Pons (tissue), 1 donor: ENCODE measurements at regions not wholly inside any gene's neighbourhood (a gene's known extent, or its start where the extent isn't known, plus 50 kb on each side); places are given as distances from the start of the nearest gene placed in this dataset.

Experiments
- DNase-seq: peaks from one replicate; pipeline ENCODE4 v3.0.0-alpha.2; 2016; ENCODE audit warnings: low spot score

- no peak for DNase-seq
Measured at GRCh38 chr7:16232273-16232672, 189.1 kb downstream of the CRPPA start.

GRCh38 chr7:16223963-16224707, 197.2 kb downstream of the CRPPA start:
- no peak for DNase-seq

DNA sequence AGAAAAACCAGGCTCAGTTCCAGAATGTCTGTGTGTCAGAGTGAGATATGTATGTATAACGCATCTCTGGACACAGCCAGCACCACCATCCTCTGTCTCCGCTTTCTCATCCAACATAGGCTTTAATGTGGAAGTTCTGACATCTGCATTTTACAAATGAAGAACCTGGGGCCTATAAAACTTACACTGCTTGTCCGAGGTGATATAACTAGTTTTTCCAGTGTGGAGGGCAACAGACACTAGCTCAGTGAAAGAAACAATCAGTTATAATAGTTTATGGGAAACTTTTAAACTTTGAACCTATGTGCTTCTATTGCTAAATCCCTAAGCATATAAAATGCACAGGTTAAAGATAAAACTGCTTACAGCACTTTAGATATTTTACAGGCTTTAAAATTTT, 208.7 kb downstream of the CRPPA start:
- DNase-seq = no peak

GRCh38 chr7:16212032-16212431, 209.3 kb downstream of the CRPPA start:
- DNase-seq = no peak

DNA sequence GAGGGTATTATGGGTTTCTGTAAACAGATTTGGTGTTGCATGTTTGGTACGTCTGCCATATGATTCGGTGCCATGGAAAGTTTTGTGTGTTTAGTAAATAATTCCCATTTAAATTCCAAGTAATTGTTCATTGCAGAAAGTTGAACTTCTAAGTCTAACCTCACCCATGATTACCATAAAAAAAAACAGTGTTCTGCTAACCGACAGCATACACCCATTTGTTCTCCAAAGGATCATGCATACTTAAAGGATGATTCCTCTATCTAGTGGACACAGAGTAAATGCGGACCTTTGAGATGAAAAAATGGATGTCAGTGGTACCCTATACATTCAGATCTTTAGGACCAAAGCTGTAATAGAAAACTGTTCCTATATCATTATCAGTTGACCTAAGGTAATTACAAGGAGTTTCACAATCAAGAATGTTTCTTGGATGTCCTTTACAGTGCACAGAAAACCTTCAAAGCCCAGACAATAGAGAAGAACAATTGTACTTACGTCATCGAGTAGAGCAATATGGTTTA, 209.9 kb downstream of the CRPPA start:
- no peak for DNase-seq

GRCh38 chr7:16210171-16210570, 211.2 kb downstream of the CRPPA start:
- no peak for DNase-seq

GRCh38 chr7:16207321-16207720, 214.0 kb downstream of the CRPPA start:
- DNase-seq = no peak

- DNase-seq = no peak
Measured at GRCh38 chr7:16205466-16205865, 215.9 kb downstream of the CRPPA start.

DNA sequence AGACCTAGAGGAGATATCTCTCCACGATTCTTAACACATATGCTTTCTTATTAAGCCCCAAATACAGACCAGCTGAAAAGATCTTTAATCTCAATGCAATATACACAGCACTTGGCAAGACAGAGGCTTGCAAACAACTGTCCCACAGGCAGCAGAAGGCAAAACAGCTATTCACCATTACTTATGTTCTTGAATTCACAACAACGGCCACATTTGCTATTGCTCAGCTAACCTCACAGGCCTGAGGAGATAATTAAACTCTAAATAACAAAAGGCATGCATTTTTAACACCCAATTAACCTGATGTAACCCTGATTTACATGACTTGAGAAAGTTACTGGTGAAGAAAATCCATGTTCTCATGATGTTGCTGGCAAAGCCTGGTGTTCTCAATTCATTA, 216.4 kb downstream of the CRPPA start:
- DNase-seq = no peak

DNA sequence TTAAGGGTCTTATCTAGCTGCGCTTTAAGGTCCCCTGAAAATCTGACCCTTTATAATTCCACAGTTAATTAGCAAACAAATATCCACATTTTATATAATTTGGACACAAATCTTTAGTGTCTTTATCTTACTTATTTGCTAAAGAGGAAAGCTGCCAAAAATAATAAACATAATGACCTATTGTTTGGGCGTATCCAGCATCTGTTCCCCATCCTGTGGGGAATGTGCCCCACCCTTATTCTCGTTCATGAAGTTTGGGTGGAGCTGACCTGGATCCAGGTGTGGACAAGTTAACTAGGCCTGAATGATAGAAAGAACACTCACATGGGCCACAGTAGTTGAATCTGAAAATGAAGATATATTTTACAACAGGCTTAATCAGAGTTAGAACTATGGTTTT, 218.3 kb downstream of the CRPPA start:
- DNase-seq = no peak

GRCh38 chr7:16202303-16202702, 219.0 kb downstream of the CRPPA start:
- no peak for DNase-seq

DNA sequence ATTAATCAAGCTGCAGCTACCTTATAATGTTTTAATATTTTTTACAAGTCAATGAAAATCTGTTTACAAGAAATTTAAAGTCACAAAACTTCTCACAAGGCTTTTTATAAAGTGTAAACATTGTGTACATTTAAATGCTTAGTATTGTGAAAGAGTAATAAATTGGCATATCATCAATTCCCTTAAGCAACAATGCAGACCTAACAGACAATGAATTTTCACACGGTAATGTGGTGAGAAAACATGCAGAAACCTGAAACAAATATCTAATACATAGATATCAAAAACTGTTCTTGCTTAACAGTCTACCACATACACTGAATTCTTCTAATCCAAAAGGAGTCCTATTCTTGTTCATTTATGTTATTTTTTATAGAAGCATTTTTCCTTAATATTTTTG, 220.7 kb downstream of the CRPPA start:
- DNase-seq = no peak

- DNase-seq = no peak
Measured at GRCh38 chr7:16193631-16194030, 227.7 kb downstream of the CRPPA start.

- no peak for DNase-seq
Measured at GRCh38 chr7:16189026-16189715, 232.2 kb downstream of the CRPPA start.

GRCh38 chr7:16187131-16187530, 234.2 kb downstream of the CRPPA start:
- no peak for DNase-seq

GRCh38 chr7:16178585-16178984, 242.8 kb downstream of the CRPPA start:
- DNase-seq = no peak

DNA sequence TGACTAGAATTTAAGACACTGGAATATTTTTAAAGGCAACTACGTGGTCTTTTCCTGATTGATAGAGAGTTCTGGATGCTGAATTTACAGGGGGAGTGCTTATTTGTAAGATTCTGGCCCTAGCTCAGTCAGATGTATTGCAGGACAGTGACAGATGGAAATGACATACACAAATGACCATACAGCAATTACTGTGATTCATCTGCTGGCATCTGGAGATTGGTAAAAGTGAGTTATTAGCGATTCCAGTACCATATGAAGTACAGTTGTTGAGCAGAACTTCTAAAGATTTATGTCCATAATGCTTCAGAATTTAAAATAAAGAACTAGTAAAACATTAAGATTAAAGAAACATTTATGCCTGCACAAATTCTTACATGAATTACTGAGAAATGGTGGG, 243.2 kb downstream of the CRPPA start:
- no peak for DNase-seq

GRCh38 chr7:16174253-16174652, 247.1 kb downstream of the CRPPA start:
- no peak for DNase-seq

DNA sequence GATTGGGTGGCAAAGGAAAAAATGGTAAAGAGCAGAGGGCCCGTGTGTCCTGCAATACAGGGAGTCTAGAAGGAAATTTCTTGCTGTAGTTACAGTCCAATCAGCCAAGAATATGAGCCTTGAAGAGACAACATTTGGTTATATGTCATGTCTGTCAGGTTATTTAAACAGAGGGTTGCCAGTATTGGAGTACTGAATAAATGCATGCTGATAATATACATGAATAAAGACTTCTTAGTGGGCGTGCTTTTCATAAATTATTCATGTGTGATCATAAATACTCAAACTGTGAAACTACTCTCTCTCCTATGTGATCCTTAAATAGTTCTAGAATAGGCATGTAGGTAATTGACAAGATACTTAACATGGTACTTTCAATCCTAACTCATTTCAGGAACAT, 249.0 kb downstream of the CRPPA start:
- DNase-seq = no peak

- no peak for DNase-seq
Measured at GRCh38 chr7:16171928-16172327, 249.4 kb downstream of the CRPPA start.

DNA sequence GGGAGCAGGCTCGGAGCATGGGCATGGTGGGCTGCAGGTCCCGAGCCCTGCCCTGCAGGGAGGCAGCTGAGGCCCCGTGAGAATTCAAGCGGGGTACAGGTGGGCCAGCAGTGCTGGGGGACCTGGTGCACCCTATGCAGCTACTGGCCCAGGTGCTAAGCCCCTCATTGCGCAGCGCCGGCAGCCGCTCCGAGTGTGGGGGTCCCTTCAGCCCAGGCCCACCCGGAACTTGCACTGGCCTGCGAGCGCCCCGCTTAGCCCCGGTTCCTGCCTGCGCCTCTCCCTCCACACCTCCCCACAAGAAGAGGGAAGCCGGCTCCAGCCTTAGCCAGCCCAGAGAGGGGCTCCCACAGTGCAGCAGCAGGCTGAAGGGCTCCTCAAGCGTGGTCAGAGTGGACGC, 250.7 kb downstream of the CRPPA start:
- DNase-seq = no peak

GRCh38 chr7:16169537-16169936, 251.8 kb downstream of the CRPPA start:
- no peak for DNase-seq

GRCh38 chr7:16167526-16167925, 253.8 kb downstream of the CRPPA start:
- no peak for DNase-seq

DNA sequence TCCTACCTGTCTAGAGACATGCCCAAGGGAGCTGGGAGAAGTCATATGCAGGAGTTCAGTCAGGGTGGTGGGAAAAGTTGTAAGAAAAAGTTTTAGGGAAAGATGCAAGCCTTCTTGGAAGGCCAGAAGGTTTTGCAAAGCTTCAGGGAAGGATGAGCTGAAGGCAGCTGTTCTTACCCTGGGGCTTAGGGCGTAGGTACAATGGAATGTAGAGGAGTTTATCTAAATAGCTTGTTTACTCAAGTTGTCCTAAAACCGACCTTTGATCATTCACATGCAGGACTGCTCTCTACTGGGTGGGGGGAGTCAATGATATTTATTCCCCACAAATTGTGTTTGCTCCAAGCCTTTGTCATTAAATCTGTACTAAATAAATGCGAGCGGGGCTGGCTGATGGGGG, 277.0 kb downstream of the CRPPA start:
- DNase-seq = no peak
